HEK293T (cell line): ENCODE measurements at regions not wholly inside any gene's neighbourhood (a gene's known extent, or its start where the extent isn't known, plus 50 kb on each side); places are given as distances from the start of the nearest gene placed in this dataset.

ENCODE experiments used
- BHLHE40 ChIP-seq: fragments of 450-650 bp; IDR thresholded peaks from 2 replicates; pipeline ENCODE4 v1.6.1; 2016; ENCODE audit warnings: mild to moderate bottlenecking, moderate library complexity, borderline replicate concordance
- FOXK2 ChIP-seq: fragments of 450-650 bp; IDR thresholded peaks from 2 replicates; pipeline ENCODE4 v1.6.1; 2016; ENCODE audit warnings: mild to moderate bottlenecking
- FOXM1 ChIP-seq: fragments of 450-650 bp; IDR thresholded peaks from 2 replicates; pipeline ENCODE4 v1.6.1; 2017; ENCODE audit warnings: mild to moderate bottlenecking, borderline replicate concordance
- PKNOX1 ChIP-seq: fragments of 450-650 bp; IDR thresholded peaks from 2 replicates; pipeline ENCODE4 v1.6.1; 2016
- SUZ12 ChIP-seq: fragments of 450-650 bp; IDR thresholded peaks from 2 replicates; pipeline ENCODE4 v1.6.1; 2016; ENCODE audit warnings: mild to moderate bottlenecking

GRCh38 chr9:6144947-6145346 is 70.7 kb upstream of the IL33 start:
- no peak for TF ChIP-seq FOXK2
- TF ChIP-seq FOXM1 = no peak
- TF ChIP-seq SUZ12 = no peak
- no peak for TF ChIP-seq BHLHE40
- TF ChIP-seq PKNOX1 = no peak
